A549 (cell line): ENCODE measurements at regions not wholly inside any gene's neighbourhood (a gene's known extent, or its start where the extent isn't known, plus 50 kb on each side); places are given as distances from the start of the nearest gene placed in this dataset.

Experiments used
- CTCF ChIP-seq: fragments of >200 bp; sonication (Bioruptor Twin); formaldehyde crosslinking; IDR thresholded peaks from 3 replicates; pipeline ENCODE4 v1.5.1; 2016
- ELK1 ChIP-seq: fragments of 150-350 bp; IDR thresholded peaks from 2 replicates; pipeline ENCODE4 v1.6.1; 2014; ENCODE audit warnings: low read depth, mild to moderate bottlenecking, low read length
- GATA3 ChIP-seq: IDR thresholded peaks from 2 replicates; pipeline ENCODE4 v1.6.1; 2012; ENCODE audit warnings: borderline replicate concordance
- POLR2A ChIP-seq: IDR thresholded peaks from 2 replicates; pipeline ENCODE4 v1.6.1; 2012; ENCODE audit warnings: mild to moderate bottlenecking, low read length
- USF2 ChIP-seq: fragments of 450-650 bp; IDR thresholded peaks from 2 replicates; pipeline ENCODE4 v1.6.1; 2014; ENCODE audit warnings: antibody characterized with exemption

GRCh38 chr11:112861356-112861755, 99.9 kb upstream of the NCAM1 start:
- TF ChIP-seq CTCF (no peak), POLR2A (no peak), GATA3 (no peak), USF2 (no peak), ELK1 (no peak)
